GM12878 (cell line): ENCODE measurements at regions not wholly inside any gene's neighbourhood (a gene's known extent, or its start where the extent isn't known, plus 50 kb on each side); places are given as distances from the start of the nearest gene placed in this dataset.

Source experiments
- ATAC-seq: fragments of 200-7000 bp; cut with Tn5 transposase; 3 replicates; pipeline ENCODE4 v1.9.1; 2020; ENCODE audit warnings: mild to moderate bottlenecking, moderate library complexity
- BruUV-seq: library from RNA; stranded (reverse); fragments of 400-500 nt; replicated peaks from 2 replicates; lab custom pipeline; 2021; lab: Mats Ljungman, UMichigan
- CTCF ChIA-PET: fragments of 300-600 bp; sonication (Branson Sonifier 250); formaldehyde crosslinking; extraction: SDS; loops from one replicate; lab custom pipeline; 2021; ENCODE audit warnings: inconsistent platforms; lab: Yijun Ruan, JAX
- POLR2A ChIA-PET: fragments of 350-600 bp; formaldehyde crosslinking; extraction: SDS; loops from one replicate; lab custom pipeline; 2021; ENCODE audit warnings: inconsistent platforms; lab: Charles Lee
- RAD21 ChIA-PET: fragments of 300-600 bp; sonication (Branson Sonifier 250); formaldehyde crosslinking; loops from one replicate; lab custom pipeline; 2023; ENCODE audit warnings: antibody characterized with exemption; ENCODE audit not compliant: unreplicated experiment; lab: Charles Lee
- SMC1A ChIA-PET: fragments of 300-600 bp; sonication (Branson Sonifier 250); formaldehyde crosslinking; loops from one replicate; lab custom pipeline; 2023; ENCODE audit not compliant: unreplicated experiment, uncharacterized antibody; lab: Charles Lee
- DNase-seq: peaks from one replicate; pipeline ENCODE4 v3.0.0-alpha.2; 2011; ENCODE audit warnings: low read depth, low spot score
- FAIRE-seq: peaks from 3 replicates; lab custom pipeline; 2011; peaks lifted over from hg19 to GRCh38; lab: Jason Lieb, UNC
- H2AFZ ChIP-seq: 2 replicates; pipeline ENCODE4 v1.6.0; 2011; ENCODE audit warnings: low read depth, low read length, control low read depth; ENCODE audit not compliant: control insufficient read depth
- H3K27ac ChIP-seq: 2 replicates; pipeline ENCODE4 v1.5.1; 2011; ENCODE audit warnings: control low read depth; ENCODE audit not compliant: control insufficient read depth, insufficient read depth
- H3K27me3 ChIP-seq, 2 experiments: replicated peaks in 1 of 2; 2 replicates each; pipeline versions ENCODE4 v1.6.0 to v1.6.1; 2011; ENCODE audit warnings: low read length in 1 of 2; ENCODE audit not compliant: control insufficient read depth in 2 of 2, insufficient read depth in 2 of 2
- H3K36me3 ChIP-seq, 2 experiments: 2 replicates each; pipeline ENCODE4 v1.5.1; 2011; ENCODE audit warnings: low read length in 1 of 2; ENCODE audit not compliant: control insufficient read depth in 2 of 2, insufficient read depth in 2 of 2
- H3K4me1 ChIP-seq: 2 replicates; pipeline ENCODE4 v1.6.1; 2011; ENCODE audit warnings: mild to moderate bottlenecking, low read length, moderate library complexity, mixed read lengths; ENCODE audit not compliant: control insufficient read depth, insufficient read depth
- H3K4me2 ChIP-seq: 2 replicates; pipeline ENCODE4 v1.6.0; 2011; ENCODE audit warnings: control low read depth; ENCODE audit not compliant: control insufficient read depth, insufficient read depth
- H3K4me3 ChIP-seq: fragments of 200-600 bp; sonication (generic); 2 replicates; pipeline ENCODE4 v1.5.1; 2016
- H3K79me2 ChIP-seq: 2 replicates; pipeline ENCODE4 v1.6.0; 2011; ENCODE audit warnings: low read length; ENCODE audit not compliant: control insufficient read depth, insufficient read depth
- H3K9ac ChIP-seq: 2 replicates; pipeline ENCODE4 v1.8.0; 2011; ENCODE audit warnings: low read length, control low read depth, mixed read lengths; ENCODE audit not compliant: control insufficient read depth, insufficient read depth
- H3K9me3 ChIP-seq: replicated peaks from 3 replicates; pipeline ENCODE4 v1.5.1; 2011; ENCODE audit warnings: mild to moderate bottlenecking, low read length; ENCODE audit not compliant: control insufficient read depth, insufficient read depth
- H4K20me1 ChIP-seq: 2 replicates; pipeline ENCODE4 v1.6.0; 2011; ENCODE audit not compliant: control insufficient read depth, insufficient read depth
- BACH1 ChIP-seq: fragments of 450-650 bp; IDR thresholded peaks from 2 replicates; pipeline ENCODE4 v1.6.1; 2017; ENCODE audit warnings: mild to moderate bottlenecking, borderline replicate concordance
- BHLHE40 ChIP-seq, 2 experiments: fragments of 450-650 bp in 1 of 2; IDR thresholded peaks; 2 replicates each; pipeline ENCODE4 v1.6.1; 2011 to 2017; ENCODE audit warnings: low read depth in 2 of 2, borderline replicate concordance in 1 of 2, improper control_type of control experiment in 1 of 2, low read length in 1 of 2, mild to moderate bottlenecking in 1 of 2
- EZH2 ChIP-seq: IDR thresholded peaks from 2 replicates; pipeline ENCODE4 v1.6.1; 2012; ENCODE audit warnings: low read depth, mild to moderate bottlenecking, control low read depth, inconsistent platforms, low read length, borderline replicate concordance; ENCODE audit not compliant: control insufficient read depth
- FOXM1 ChIP-seq: IDR thresholded peaks from 2 replicates; pipeline ENCODE4 v1.6.1; 2012; ENCODE audit warnings: low read depth, mild to moderate bottlenecking, inconsistent platforms, low read length, moderate library complexity
- HCFC1 ChIP-seq: fragments of 150-350 bp; IDR thresholded peaks from 2 replicates; pipeline ENCODE4 v1.6.1; 2014; ENCODE audit warnings: low read length
- HDAC6 ChIP-seq: fragments of 200-600 bp; sonication (generic); IDR thresholded peaks from one replicate; pipeline ENCODE4 v1.8.0; 2017; ENCODE audit warnings: antibody characterized with exemption; ENCODE audit not compliant: unreplicated experiment
- JUND ChIP-seq: IDR thresholded peaks from 2 replicates; pipeline ENCODE4 v1.6.1; 2012; ENCODE audit warnings: low read depth, mild to moderate bottlenecking, low read length, improper control_type of control experiment, moderate library complexity
- KDM1A ChIP-seq: fragments of 200-600 bp; sonication (generic); IDR thresholded peaks from 2 replicates; pipeline ENCODE4 v1.6.1; 2016; ENCODE audit warnings: borderline replicate concordance
- NFYA ChIP-seq: IDR thresholded peaks from 2 replicates; pipeline ENCODE4 v1.6.1; 2011; ENCODE audit warnings: low read depth, mild to moderate bottlenecking, low read length, improper control_type of control experiment, borderline replicate concordance
- NFYB ChIP-seq: IDR thresholded peaks from 2 replicates; pipeline ENCODE4 v1.6.1; 2011; ENCODE audit warnings: low read depth, mild to moderate bottlenecking, low read length, improper control_type of control experiment, moderate library complexity; ENCODE audit not compliant: insufficient read depth
- NR2C2 ChIP-seq: IDR thresholded peaks from 2 replicates; pipeline ENCODE4 v1.6.1; 2011; ENCODE audit warnings: borderline replicate concordance, low read depth; ENCODE audit not compliant: control insufficient read depth, insufficient read length
- NRF1 ChIP-seq: conservative IDR thresholded peaks from 2 replicates; pipeline ENCODE4 v1.6.1; 2011; ENCODE audit warnings: mild to moderate bottlenecking, low read depth, low read length, improper control_type of control experiment
- SIX5 ChIP-seq: IDR thresholded peaks from 2 replicates; pipeline ENCODE4 v1.6.1; 2011; ENCODE audit warnings: mild to moderate bottlenecking, low read depth, low read length, moderate library complexity; ENCODE audit not compliant: severe bottlenecking
- SUZ12 ChIP-seq: fragments of 200-600 bp; sonication (generic); IDR thresholded peaks from one replicate; pipeline ENCODE4 v1.6.1; 2018; ENCODE audit warnings: antibody characterized with exemption, mild to moderate bottlenecking; ENCODE audit not compliant: unreplicated experiment
- TCF12 ChIP-seq: IDR thresholded peaks from 2 replicates; pipeline ENCODE4 v1.6.1; 2011; ENCODE audit warnings: low read depth, mild to moderate bottlenecking, low read length
- YY1 ChIP-seq: IDR thresholded peaks from 2 replicates; pipeline ENCODE4 v1.6.1; 2011; ENCODE audit warnings: low read depth, mild to moderate bottlenecking, low read length
- ZNF622 ChIP-seq: fragments of 450-650 bp; IDR thresholded peaks from 2 replicates; pipeline ENCODE4 v1.6.1; 2017; ENCODE audit warnings: mild to moderate bottlenecking, inconsistent platforms
- WGBS: methylation state at CpG from one replicate; pipeline ENCODE4 v1.1.6; 2016; ENCODE audit warnings: low lambda C conversion rate; ENCODE audit not compliant: insufficient replicate concordance, insufficient coverage; ENCODE audit errors: missing lambda C conversion rate; 5-methylcytosine and 5-hydroxymethylcytosine counted together
- in situ Hi-C: fragments of 300-500 bp; cut with MboI; formaldehyde crosslinking; loops from 9 replicates; pipeline ENCODE4 v1.14.3; 2018; ENCODE audit warnings: mixed read lengths
- intact Hi-C: fragments of 100-400 bp; cut with micrococcal nuclease; formaldehyde crosslinking; loops from one replicate; pipeline ENCODE4 v1.14.2; 2022; ENCODE audit not compliant: unreplicated experiment
- TF ChIP-seq, protein P1 (sequence below): fragments of 450-650 bp; IDR thresholded peaks from 2 replicates; pipeline ENCODE4 v1.6.1; 2017; ENCODE audit warnings: low read depth, mild to moderate bottlenecking, moderate library complexity
- TF ChIP-seq, protein P2 (sequence below): IDR thresholded peaks from 2 replicates; pipeline ENCODE4 v1.6.1; 2011; ENCODE audit warnings: borderline replicate concordance, low read depth, mild to moderate bottlenecking, moderate library complexity, low read length; ENCODE audit not compliant: insufficient read depth, poor library complexity, severe bottlenecking
- TF ChIP-seq, protein P3 (sequence below): fragments of 150-350 bp; IDR thresholded peaks from 2 replicates; pipeline ENCODE4 v1.6.1; 2016; ENCODE audit warnings: low read depth, low read length

DNA sequence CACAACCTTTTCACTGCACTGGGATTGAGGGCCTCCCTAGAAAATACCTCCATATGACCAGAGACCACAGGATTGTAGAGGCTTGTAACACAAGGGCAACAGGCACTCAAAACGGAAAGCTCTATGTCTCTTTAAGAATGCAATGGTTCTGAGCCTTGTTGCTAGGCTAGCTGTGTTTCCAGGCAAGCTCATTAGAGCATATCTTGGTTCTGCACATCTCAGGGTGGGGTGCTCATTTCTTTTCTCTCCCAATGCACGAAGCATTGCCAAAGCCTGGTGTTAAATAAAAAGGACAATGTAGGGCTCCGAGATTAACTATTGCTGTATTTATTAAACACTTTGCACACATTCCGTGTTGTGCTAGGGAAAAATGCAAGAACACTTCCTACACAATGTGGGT lies 315.9 kb downstream of the PRDM2 start:
- Histone ChIP-seq H4K20me1 (no peaks in the 10 kb centered on the region), H3K79me2 (no peaks in the 10 kb centered on the region), H3K9ac (no peak overlapping the region), H3K4me1 (no peaks in the 10 kb centered on the region), H3K27me3 (no peaks in the 10 kb centered on the region), H3K36me3 (no peaks in the 10 kb centered on the region), H2AFZ (no peak overlapping the region), H3K27ac (no peak overlapping the region), H3K9me3 (no peaks in the 10 kb centered on the region), H3K4me2 (no peak overlapping the region), H3K4me3 (no peak overlapping the region)
- BruUV-seq: no TSS peak
- SMC1A ChIA-PET: no interaction called here
- ATAC-seq (no peak), FAIRE-seq (no peak), DNase-seq (no peak)
- POLR2A ChIA-PET: no interaction called here
- TF ChIP-seq HCFC1: no peak
- TF ChIP-seq BACH1: no peak
- TF ChIP-seq, protein P1, sequence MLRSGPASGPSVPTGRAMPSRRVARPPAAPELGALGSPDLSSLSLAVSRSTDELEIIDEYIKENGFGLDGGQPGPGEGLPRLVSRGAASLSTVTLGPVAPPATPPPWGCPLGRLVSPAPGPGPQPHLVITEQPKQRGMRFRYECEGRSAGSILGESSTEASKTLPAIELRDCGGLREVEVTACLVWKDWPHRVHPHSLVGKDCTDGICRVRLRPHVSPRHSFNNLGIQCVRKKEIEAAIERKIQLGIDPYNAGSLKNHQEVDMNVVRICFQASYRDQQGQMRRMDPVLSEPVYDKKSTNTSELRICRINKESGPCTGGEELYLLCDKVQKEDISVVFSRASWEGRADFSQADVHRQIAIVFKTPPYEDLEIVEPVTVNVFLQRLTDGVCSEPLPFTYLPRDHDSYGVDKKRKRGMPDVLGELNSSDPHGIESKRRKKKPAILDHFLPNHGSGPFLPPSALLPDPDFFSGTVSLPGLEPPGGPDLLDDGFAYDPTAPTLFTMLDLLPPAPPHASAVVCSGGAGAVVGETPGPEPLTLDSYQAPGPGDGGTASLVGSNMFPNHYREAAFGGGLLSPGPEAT: no peak
- TF ChIP-seq FOXM1: no peak
- TF ChIP-seq HDAC6: no peak
- TF ChIP-seq TCF12: no peak
- TF ChIP-seq NFYA: no peak
- TF ChIP-seq JUND: no peak
- TF ChIP-seq KDM1A: no peak
- no peak for TF ChIP-seq SIX5
- TF ChIP-seq BHLHE40 (IDR thresholded peaks at IDR 0.05; ENCODE audit: borderline replicate concordance in 1 of 2, low read depth in 2 of 2, low read length in 1 of 2): no peak
- no peak for TF ChIP-seq NFYB
- TF ChIP-seq ZNF622: no peak
- TF ChIP-seq, protein P2, sequence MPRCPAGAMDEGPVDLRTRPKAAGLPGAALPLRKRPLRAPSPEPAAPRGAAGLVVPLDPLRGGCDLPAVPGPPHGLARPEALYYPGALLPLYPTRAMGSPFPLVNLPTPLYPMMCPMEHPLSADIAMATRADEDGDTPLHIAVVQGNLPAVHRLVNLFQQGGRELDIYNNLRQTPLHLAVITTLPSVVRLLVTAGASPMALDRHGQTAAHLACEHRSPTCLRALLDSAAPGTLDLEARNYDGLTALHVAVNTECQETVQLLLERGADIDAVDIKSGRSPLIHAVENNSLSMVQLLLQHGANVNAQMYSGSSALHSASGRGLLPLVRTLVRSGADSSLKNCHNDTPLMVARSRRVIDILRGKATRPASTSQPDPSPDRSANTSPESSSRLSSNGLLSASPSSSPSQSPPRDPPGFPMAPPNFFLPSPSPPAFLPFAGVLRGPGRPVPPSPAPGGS: no peak
- no peak for TF ChIP-seq YY1
- TF ChIP-seq NR2C2: no peak
- TF ChIP-seq SUZ12: no peak
- no peak for TF ChIP-seq NRF1
- no peak for TF ChIP-seq EZH2
- TF ChIP-seq, protein P3, sequence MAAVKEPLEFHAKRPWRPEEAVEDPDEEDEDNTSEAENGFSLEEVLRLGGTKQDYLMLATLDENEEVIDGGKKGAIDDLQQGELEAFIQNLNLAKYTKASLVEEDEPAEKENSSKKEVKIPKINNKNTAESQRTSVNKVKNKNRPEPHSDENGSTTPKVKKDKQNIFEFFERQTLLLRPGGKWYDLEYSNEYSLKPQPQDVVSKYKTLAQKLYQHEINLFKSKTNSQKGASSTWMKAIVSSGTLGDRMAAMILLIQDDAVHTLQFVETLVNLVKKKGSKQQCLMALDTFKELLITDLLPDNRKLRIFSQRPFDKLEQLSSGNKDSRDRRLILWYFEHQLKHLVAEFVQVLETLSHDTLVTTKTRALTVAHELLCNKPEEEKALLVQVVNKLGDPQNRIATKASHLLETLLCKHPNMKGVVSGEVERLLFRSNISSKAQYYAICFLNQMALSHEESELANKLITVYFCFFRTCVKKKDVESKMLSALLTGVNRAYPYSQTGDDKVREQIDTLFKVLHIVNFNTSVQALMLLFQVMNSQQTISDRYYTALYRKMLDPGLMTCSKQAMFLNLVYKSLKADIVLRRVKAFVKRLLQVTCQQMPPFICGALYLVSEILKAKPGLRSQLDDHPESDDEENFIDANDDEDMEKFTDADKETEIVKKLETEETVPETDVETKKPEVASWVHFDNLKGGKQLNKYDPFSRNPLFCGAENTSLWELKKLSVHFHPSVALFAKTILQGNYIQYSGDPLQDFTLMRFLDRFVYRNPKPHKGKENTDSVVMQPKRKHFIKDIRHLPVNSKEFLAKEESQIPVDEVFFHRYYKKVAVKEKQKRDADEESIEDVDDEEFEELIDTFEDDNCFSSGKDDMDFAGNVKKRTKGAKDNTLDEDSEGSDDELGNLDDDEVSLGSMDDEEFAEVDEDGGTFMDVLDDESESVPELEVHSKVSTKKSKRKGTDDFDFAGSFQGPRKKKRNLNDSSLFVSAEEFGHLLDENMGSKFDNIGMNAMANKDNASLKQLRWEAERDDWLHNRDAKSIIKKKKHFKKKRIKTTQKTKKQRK: no peak
- intact Hi-C loops: no loop called here
- CTCF ChIA-PET: no interaction called here
- in situ Hi-C loops: no loop called here
- 18% methylated on average over 4 of the region's 4 CpGs for WGBS
- RAD21 ChIA-PET: interaction anchor here (0.5 kb wide), 1 partner anchor 37 kb away, joined by 3 read pairs; no protein-coding TSS in a partner anchor
